SK-N-SH treated with all-trans-retinoic acid at 6 μM for 48 hours (cell line): ENCODE measurements at regions not wholly inside any gene's neighbourhood (a gene's known extent, or its start where the extent isn't known, plus 50 kb on each side); places are given as distances from the start of the nearest gene placed in this dataset.

Experiments used
- CSDC2 ChIP-seq: fragments of 250-450 bp; sonication (Bioruptor Pico); IDR thresholded peaks from 2 replicates; pipeline ENCODE4 v1.5.0; 2020; ENCODE audit warnings: mild to moderate bottlenecking, moderate library complexity
- CSRNP3 ChIP-seq: fragments of 250-450 bp; sonication (Bioruptor Pico); IDR thresholded peaks from 2 replicates; pipeline ENCODE4 v1.5.1; 2021; ENCODE audit warnings: mild to moderate bottlenecking, moderate library complexity
- ZNF8 ChIP-seq: fragments of 450-650 bp; formaldehyde crosslinking; IDR thresholded peaks from 2 replicates; pipeline ENCODE4 v1.5.0; 2020; ENCODE audit warnings: mild to moderate bottlenecking, moderate library complexity
- TF ChIP-seq, protein P1 (sequence below): fragments of 250-450 bp; sonication (Bioruptor Pico); IDR thresholded peaks from 2 replicates; pipeline ENCODE4 v1.8.0; 2021; ENCODE audit warnings: low read depth, mild to moderate bottlenecking, moderate library complexity, borderline replicate concordance

DNA sequence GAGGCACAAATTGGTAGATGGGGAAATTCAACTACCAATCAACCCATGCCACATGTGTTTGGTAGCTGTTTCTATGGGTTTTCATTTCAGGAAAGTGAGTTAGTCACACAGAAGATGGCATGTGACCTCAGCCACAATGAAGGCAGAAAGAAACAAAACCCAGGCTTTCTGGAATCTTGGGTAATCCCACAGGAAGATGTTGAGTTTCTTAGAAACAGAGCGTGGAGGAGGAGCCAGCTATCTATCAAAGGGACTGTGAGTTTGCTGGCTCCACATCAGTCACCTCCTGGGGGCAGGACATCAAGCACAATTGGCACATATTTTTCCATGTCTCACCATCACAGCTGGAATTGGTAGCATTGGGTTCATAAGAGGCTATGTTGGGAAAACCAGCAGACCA is 188.9 kb upstream of the PLXNA2 start:
- no peak for TF ChIP-seq ZNF8 (CRISPR knock-in tag)
- no peak for TF ChIP-seq CSRNP3 (CRISPR knock-in tag)
- TF ChIP-seq, protein P1, sequence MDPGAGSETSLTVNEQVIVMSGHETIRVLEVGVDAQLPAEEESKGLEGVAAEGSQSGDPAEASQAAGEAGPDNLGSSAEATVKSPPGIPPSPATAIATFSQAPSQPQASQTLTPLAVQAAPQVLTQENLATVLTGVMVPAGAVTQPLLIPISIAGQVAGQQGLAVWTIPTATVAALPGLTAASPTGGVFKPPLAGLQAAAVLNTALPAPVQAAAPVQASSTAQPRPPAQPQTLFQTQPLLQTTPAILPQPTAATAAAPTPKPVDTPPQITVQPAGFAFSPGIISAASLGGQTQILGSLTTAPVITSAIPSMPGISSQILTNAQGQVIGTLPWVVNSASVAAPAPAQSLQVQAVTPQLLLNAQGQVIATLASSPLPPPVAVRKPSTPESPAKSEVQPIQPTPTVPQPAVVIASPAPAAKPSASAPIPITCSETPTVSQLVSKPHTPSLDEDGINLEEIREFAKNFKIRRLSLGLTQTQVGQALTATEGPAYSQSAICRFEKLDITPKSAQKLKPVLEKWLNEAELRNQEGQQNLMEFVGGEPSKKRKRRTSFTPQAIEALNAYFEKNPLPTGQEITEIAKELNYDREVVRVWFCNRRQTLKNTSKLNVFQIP (CRISPR knock-in tag), result no peak
- TF ChIP-seq CSDC2, result no peak
